KMS-11 (cell line): ENCODE measurements at regions not wholly inside any gene's neighbourhood (a gene's known extent, or its start where the extent isn't known, plus 50 kb on each side); places are given as distances from the start of the nearest gene placed in this dataset.

Experiments
- H2AFZ ChIP-seq: fragments of 200-600 bp; sonication (generic); 2 replicates; pipeline ENCODE4 v1.6.1; 2016; ENCODE audit warnings: antibody characterized with exemption, mixed run types, low read depth
- H3K27ac ChIP-seq: fragments of 200-600 bp; sonication (generic); 2 replicates; pipeline ENCODE4 v1.6.1; 2016; ENCODE audit warnings: mild to moderate bottlenecking, mixed run types
- H3K27me3 ChIP-seq: fragments of 200-600 bp; sonication (generic); 2 replicates; pipeline ENCODE4 v1.6.1; 2017; ENCODE audit warnings: mild to moderate bottlenecking, low read depth, mixed run types, moderate library complexity; ENCODE audit not compliant: insufficient read depth
- H3K36me3 ChIP-seq: fragments of 200-600 bp; sonication (generic); 2 replicates; pipeline ENCODE4 v1.6.1; 2017; ENCODE audit warnings: mild to moderate bottlenecking, mixed run types; ENCODE audit not compliant: insufficient read depth
- H3K4me1 ChIP-seq: fragments of 200-600 bp; sonication (generic); 2 replicates; pipeline ENCODE4 v1.6.1; 2016; ENCODE audit warnings: mild to moderate bottlenecking, low read depth, mixed run types; ENCODE audit not compliant: poor library complexity, severe bottlenecking
- H3K4me2 ChIP-seq: fragments of 200-600 bp; sonication (generic); 2 replicates; pipeline ENCODE4 v1.7.0; 2016; ENCODE audit warnings: mild to moderate bottlenecking, mixed run types
- H3K4me3 ChIP-seq: fragments of 200-600 bp; sonication (generic); IDR thresholded peaks from 2 replicates; pipeline ENCODE4 v1.6.1; 2017; ENCODE audit warnings: low read depth, low read length, mixed read lengths; ENCODE audit not compliant: insufficient read depth
- H3K79me2 ChIP-seq: fragments of 200-600 bp; sonication (generic); 2 replicates; pipeline ENCODE4 v1.6.1; 2016; ENCODE audit warnings: low read depth, mixed run types; ENCODE audit not compliant: insufficient read depth
- H3K9ac ChIP-seq: fragments of 200-600 bp; sonication (generic); 2 replicates; pipeline ENCODE4 v1.6.1; 2016; ENCODE audit warnings: mild to moderate bottlenecking, mixed run types
- H4K20me1 ChIP-seq: fragments of 200-600 bp; sonication (generic); 2 replicates; pipeline ENCODE4 v1.6.1; 2016; ENCODE audit warnings: mild to moderate bottlenecking, mixed run types; ENCODE audit not compliant: insufficient read depth
- CTCF ChIP-seq: fragments of 200-600 bp; sonication (generic); conservative IDR thresholded peaks from 2 replicates; pipeline ENCODE4 v1.6.1; 2017; ENCODE audit warnings: low read depth, mild to moderate bottlenecking, antibody characterized with exemption, low read length, moderate library complexity, mixed read lengths

- H3K27me3 ChIP-seq: no peaks in the 10 kb centered on the region
- H3K36me3 ChIP-seq: no peaks in the 10 kb centered on the region
- H3K27ac ChIP-seq: no peak overlapping the region
- no peaks in the 10 kb centered on the region for H4K20me1 ChIP-seq
- no peak overlapping the region for H3K4me3 ChIP-seq
- no peak overlapping the region for H3K9ac ChIP-seq
- H3K79me2 ChIP-seq: no peaks in the 10 kb centered on the region
- no peak for TF ChIP-seq CTCF
- no peak overlapping the region for H3K4me2 ChIP-seq
- H3K4me1 ChIP-seq: peaks cover 21% of the 10 kb centered on the region
- no peak overlapping the region for H2AFZ ChIP-seq
Measured at GRCh38 chr13:30116379-30116778, 191.0 kb downstream of the KATNAL1 start.

- no peak overlapping the region for H3K4me2 ChIP-seq
- peak overlapping the region; percentile 51; the same call in 1 of the 2 replicates for H2AFZ ChIP-seq
- H3K79me2 ChIP-seq: no peaks in the 10 kb centered on the region
- H4K20me1 ChIP-seq: no peaks in the 10 kb centered on the region
- H3K4me1 ChIP-seq: peaks cover 13% of the 10 kb centered on the region
- no peak overlapping the region for H3K27ac ChIP-seq
- no peaks in the 10 kb centered on the region for H3K27me3 ChIP-seq
- peak; percentile 23; the same call in 1 of the 2 replicates for TF ChIP-seq CTCF
- no peak overlapping the region for H3K4me3 ChIP-seq
- H3K36me3 ChIP-seq: no peaks in the 10 kb centered on the region
- H3K9ac ChIP-seq: peak overlapping the region; percentile 69; the same call in 1 of the 2 replicates
Measured at GRCh38 chr13:30115257-30115600, 192.1 kb downstream of the KATNAL1 start.

- Histone ChIP-seq H3K27ac (peak overlapping the region; percentile 39; the same call in 1 of the 2 replicates), H3K9ac (peak overlapping the region; percentile 69; the same call in 1 of the 2 replicates), H3K4me1 (peaks cover 8% of the 10 kb centered on the region), H2AFZ (peak overlapping the region; percentile 51), H3K79me2 (no peaks in the 10 kb centered on the region), H3K27me3 (no peaks in the 10 kb centered on the region), H3K4me3 (no peak overlapping the region), H4K20me1 (no peaks in the 10 kb centered on the region), H3K36me3 (no peaks in the 10 kb centered on the region), H3K4me2 (peak overlapping the region; percentile 36; the same call in 1 of the 2 replicates)
- TF ChIP-seq CTCF: peak; percentile 77
Measured at GRCh38 chr13:30114571-30115256, 192.6 kb downstream of the KATNAL1 start.

GRCh38 chr13:30113983-30114570 is 193.3 kb downstream of the KATNAL1 start:
- H3K9ac ChIP-seq: peak overlapping the region; percentile 69; the same call in 1 of the 2 replicates
- peak overlapping the region; percentile 36; the same call in 1 of the 2 replicates for H3K4me2 ChIP-seq
- H2AFZ ChIP-seq: peak overlapping the region; percentile 51
- no peaks in the 10 kb centered on the region for H3K79me2 ChIP-seq
- H3K4me3 ChIP-seq: no peak overlapping the region
- peaks cover 4% of the 10 kb centered on the region for H3K4me1 ChIP-seq
- no peak for TF ChIP-seq CTCF
- peak overlapping the region; percentile 39; the same call in 1 of the 2 replicates for H3K27ac ChIP-seq
- H3K27me3 ChIP-seq: no peaks in the 10 kb centered on the region
- no peaks in the 10 kb centered on the region for H4K20me1 ChIP-seq
- no peaks in the 10 kb centered on the region for H3K36me3 ChIP-seq
